ENCODE measurements at regions not wholly inside any gene's neighbourhood (a gene's known extent, or its start where the extent isn't known, plus 50 kb on each side); places are given as distances from the start of the nearest gene placed in this dataset.

DNA sequence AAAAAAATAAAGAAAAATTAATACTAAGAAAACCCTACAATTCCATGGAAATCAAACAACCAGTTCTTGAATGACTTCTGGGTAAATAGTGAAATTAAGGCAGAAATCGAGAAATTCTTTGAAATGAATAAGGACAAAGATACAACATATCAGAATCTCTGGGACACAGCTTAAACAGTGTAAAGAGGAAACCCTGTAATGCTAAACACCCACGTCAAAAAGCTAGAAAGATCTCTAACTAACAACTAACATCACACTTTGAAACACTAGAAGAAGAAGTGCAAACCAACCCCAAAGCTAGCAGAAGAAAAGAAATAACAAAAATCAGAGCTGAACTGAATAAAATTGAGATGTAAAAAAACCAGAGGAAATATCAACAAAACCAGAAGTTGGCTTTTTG lies 114.6 kb upstream of the CD180 start:
- no peak for DNase-seq

DNA sequence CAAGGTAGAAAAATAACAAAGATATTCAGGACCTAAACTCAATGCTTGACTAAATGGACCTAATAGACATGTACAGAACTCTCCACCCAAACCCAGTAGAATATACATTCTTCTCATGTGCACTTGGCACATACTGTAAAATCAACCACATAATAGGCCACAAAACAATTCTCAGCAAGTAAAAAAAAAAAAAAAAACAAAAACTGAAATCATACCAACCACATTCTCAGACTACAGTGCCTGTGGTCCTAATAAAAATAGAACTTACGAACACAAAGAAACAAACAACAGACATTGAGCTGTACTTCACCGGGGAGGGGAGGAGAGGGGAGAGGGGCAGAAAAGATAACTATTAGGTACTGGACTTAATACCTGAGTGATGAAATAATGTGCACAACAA lies 114.1 kb upstream of the CD180 start:
- H3K9me3 ChIP-seq, result no peaks in the 10 kb centered on the region
- H3K4me3 ChIP-seq (replicated peaks in 1 of 3), result no peak overlapping the region
- 94 to 96% methylated on average over 2 of the region's 2 CpGs for WGBS, 2 donors
- no peaks in the 10 kb centered on the region for H3K27me3 ChIP-seq
- intact Hi-C loops (cut with DNase I), result no loop called here
- no peaks in the 10 kb centered on the region for H3K36me3 ChIP-seq
- DNase-seq, result no peak
- H3K4me1 ChIP-seq, result peaks cover 14 to 22% of the 10 kb centered on the region in 2 donors
- no peak overlapping the region for H3K27ac ChIP-seq
- TF ChIP-seq, protein P1, sequence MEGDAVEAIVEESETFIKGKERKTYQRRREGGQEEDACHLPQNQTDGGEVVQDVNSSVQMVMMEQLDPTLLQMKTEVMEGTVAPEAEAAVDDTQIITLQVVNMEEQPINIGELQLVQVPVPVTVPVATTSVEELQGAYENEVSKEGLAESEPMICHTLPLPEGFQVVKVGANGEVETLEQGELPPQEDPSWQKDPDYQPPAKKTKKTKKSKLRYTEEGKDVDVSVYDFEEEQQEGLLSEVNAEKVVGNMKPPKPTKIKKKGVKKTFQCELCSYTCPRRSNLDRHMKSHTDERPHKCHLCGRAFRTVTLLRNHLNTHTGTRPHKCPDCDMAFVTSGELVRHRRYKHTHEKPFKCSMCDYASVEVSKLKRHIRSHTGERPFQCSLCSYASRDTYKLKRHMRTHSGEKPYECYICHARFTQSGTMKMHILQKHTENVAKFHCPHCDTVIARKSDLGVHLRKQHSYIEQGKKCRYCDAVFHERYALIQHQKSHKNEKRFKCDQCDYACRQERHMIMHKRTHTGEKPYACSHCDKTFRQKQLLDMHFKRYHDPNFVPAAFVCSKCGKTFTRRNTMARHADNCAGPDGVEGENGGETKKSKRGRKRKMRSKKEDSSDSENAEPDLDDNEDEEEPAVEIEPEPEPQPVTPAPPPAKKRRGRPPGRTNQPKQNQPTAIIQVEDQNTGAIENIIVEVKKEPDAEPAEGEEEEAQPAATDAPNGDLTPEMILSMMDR (IDR thresholded peaks at IDR 0.05), result no peak
- TF ChIP-seq POLR2A (IDR thresholded peaks at IDR 0.05), result no peak

More for the DNA sequence above, 114.6 kb upstream of the CD180 start:
- WGBS, 2 donors, result 86 to 89% methylated on average over 2 of the region's 2 CpGs
- no peaks in the 10 kb centered on the region for H3K36me3 ChIP-seq
- no peaks in the 10 kb centered on the region for H3K9me3 ChIP-seq
- H3K4me1 ChIP-seq, result peaks cover 11 to 17% of the 10 kb centered on the region in 2 donors
- no peak overlapping the region for H3K27ac ChIP-seq
- TF ChIP-seq POLR2A (IDR thresholded peaks at IDR 0.05), result no peak
- TF ChIP-seq, protein P1 (IDR thresholded peaks at IDR 0.05), result no peak
- H3K27me3 ChIP-seq, result no peaks in the 10 kb centered on the region
- H3K4me3 ChIP-seq (replicated peaks in 1 of 3), result no peak overlapping the region
- intact Hi-C loops (cut with DNase I), result no loop called here

DNA sequence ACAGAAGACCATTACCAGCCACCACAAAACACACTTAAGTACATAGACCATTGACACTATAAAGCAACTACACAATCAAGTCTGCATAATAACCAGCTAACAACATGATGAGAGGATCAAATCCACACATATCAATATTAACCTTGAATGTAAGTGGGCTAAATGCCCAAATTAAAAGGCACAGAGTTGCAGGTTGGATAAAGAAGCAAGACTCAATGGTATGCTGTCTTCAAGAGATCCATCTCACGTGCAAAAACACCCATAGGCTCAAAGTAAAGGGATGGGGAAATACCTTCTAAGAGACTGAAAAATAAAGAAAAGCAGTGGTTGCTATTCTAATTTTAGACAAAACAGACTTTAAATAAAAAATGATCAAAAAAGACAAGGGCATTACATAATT lies 113.6 kb upstream of the CD180 start:
- Histone ChIP-seq H3K27ac (no peak overlapping the region), H3K4me3 (replicated peaks in 1 of 3) (no peak overlapping the region), H3K4me1 (peaks cover 14 to 19% of the 10 kb centered on the region in 2 donors), H3K36me3 (no peaks in the 10 kb centered on the region), H3K27me3 (no peaks in the 10 kb centered on the region), H3K9me3 (no peaks in the 10 kb centered on the region)
- TF ChIP-seq POLR2A (IDR thresholded peaks at IDR 0.05), result no peak
- TF ChIP-seq, protein P1 (IDR thresholded peaks at IDR 0.05), result no peak
- WGBS, 2 donors, result 94% methylated on average over 1 of the region's 1 CpG
- DNase-seq, result no peak
- intact Hi-C loops (cut with DNase I), result no loop called here

DNA sequence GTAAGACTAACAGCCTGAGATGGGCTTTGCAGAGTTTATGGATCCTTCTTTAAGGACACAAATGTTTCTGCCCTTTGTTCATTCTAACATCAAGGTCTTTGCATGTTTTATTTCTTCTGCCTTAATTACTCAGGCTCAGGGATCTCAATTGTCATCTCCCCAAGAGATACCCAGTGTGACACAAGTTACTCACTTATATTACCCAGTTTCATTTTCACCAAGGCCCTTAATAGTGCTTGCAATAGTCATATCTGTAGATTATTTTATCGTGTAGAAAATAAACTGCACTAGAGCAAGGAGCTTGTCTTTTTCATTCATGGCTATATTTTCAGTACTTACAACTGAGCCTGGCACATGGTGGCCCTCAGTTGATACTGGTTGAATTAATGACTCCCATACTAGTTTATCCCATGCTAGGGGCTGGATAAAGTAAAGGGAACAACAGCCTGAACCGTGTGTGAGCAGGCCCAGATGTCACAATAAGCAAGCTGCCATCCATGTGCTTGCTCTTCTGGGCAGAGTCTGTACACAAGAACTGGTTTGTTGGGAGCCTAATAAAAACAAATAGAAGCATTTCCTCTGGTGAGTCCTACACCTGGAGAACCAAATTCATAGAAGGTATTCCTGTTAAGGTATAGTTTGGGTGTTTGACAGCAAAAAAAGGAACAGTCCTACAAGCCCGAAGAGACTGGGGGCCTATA lies 112.5 kb upstream of the CD180 start:
- Histone ChIP-seq H3K9me3 (no peaks in the 10 kb centered on the region), H3K27me3 (no peaks in the 10 kb centered on the region), H3K27ac (no peak overlapping the region), H3K4me3 (replicated peaks in 1 of 3) (no peak overlapping the region), H3K4me1 (peaks cover 14 to 16% of the 10 kb centered on the region in 2 donors), H3K36me3 (no peaks in the 10 kb centered on the region)
- 77 to 89% methylated on average over 3 of the region's 3 CpGs for WGBS, 2 donors
- intact Hi-C loops (cut with DNase I), result no loop called here
- TF ChIP-seq, protein P1 (IDR thresholded peaks at IDR 0.05), result no peak
- no peak for TF ChIP-seq POLR2A (IDR thresholded peaks at IDR 0.05)
- no peak for DNase-seq

DNA sequence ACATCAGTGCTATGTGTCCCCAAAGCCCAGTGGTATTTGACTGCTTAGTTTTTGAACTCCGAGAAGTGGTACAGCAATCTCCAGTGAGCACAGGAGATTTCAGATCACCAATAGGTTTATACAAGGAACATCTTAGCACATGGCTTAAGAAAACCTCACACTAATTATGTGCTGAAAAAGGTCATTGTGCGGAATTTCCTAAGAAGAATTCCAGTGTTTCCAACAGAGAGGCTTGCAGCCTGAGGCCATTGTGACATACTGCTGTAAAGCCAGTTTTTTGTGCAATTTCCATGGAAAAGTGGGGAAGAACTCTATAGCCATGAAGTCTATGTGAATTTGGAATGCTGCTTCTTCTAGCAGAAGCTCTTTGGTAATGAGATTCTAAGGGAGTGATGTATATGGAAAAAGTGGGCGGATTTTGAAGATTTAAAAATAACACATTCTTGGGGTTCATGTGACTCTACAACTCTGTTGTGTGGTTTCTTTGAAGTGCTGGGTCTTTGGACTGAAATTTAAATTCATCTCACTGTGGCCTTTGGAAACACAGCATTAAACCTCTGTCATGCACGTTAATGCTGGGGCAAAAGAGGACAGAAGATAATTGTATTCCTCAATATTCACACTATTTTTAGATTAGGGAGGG lies 110.5 kb upstream of the CD180 start:
- H3K27me3 ChIP-seq, result no peaks in the 10 kb centered on the region
- intact Hi-C loops (cut with DNase I), result no loop called here
- no peaks in the 10 kb centered on the region for H3K36me3 ChIP-seq
- DNase-seq, result peak in 1 of 2 donors; percentile 6
- 64 to 73% methylated on average over 4 of the region's 4 CpGs for WGBS, 2 donors
- peaks cover 14 to 16% of the 10 kb centered on the region in 2 donors for H3K4me1 ChIP-seq
- H3K27ac ChIP-seq, result peak overlapping the region in 1 of 3 donors; percentile 36
- H3K4me3 ChIP-seq (replicated peaks in 1 of 3), result no peak overlapping the region
- no peaks in the 10 kb centered on the region for H3K9me3 ChIP-seq
- no peak for TF ChIP-seq POLR2A (IDR thresholded peaks at IDR 0.05)
- TF ChIP-seq, protein P1 (IDR thresholded peaks at IDR 0.05), result no peak
